Pancreas (tissue), 10 donors: ENCODE measurements at regions not wholly inside any gene's neighbourhood (a gene's known extent, or its start where the extent isn't known, plus 50 kb on each side); places are given as distances from the start of the nearest gene placed in this dataset.

Experiments used
- ATAC-seq, 4 donors: fragments of 200-7000 bp; cut with Tn5 transposase; one replicate each; pipeline versions ENCODE4 v1.8.0 to v1.9.1; 2020; ENCODE audit warnings: mild to moderate bottlenecking in 4 of 4, moderate library complexity in 4 of 4
- DNase-seq, 6 donors: peaks; one replicate each; pipeline ENCODE4 v3.0.0-alpha.2; 2020
- FAIRE-seq: peaks from 2 replicates; lab custom pipeline; 2012; peaks lifted over from hg19 to GRCh38; lab: Jason Lieb, UNC
- H3K27ac ChIP-seq, 4 donors: fragments of 200-600 bp; sonication (generic); 1 replicate in 3 of 4; 2 replicates in 1 of 4; pipeline versions ENCODE4 v1.5.0 to v1.8.0; 2020
- H3K27me3 ChIP-seq, 4 donors: fragments of 200-600 bp; one replicate each; pipeline ENCODE4 v1.8.0; 2021
- H3K36me3 ChIP-seq, 3 donors: fragments of 200-600 bp; sonication (generic) in 1 of 3; one replicate each; pipeline versions ENCODE4 v1.5.0 to v1.8.0; 2020 to 2021
- H3K4me1 ChIP-seq, 3 donors: fragments of 200-600 bp; one replicate each; pipeline ENCODE4 v1.8.0; 2021
- H3K4me3 ChIP-seq, 4 donors: fragments of 200-600 bp; sonication (generic) in 2 of 4; one replicate each; pipeline versions ENCODE4 v1.5.0 to v1.8.0; 2020 to 2021
- H3K9me3 ChIP-seq, 4 donors: fragments of 200-600 bp; one replicate each; pipeline ENCODE4 v1.8.0; 2021
- CTCF ChIP-seq, 4 donors: fragments of 200-600 bp; sonication (generic) in 3 of 4; IDR thresholded peaks; one replicate each; pipeline versions ENCODE4 v1.5.0 to v1.8.0; 2021; ENCODE audit warnings: antibody characterized with exemption in 4 of 4
- WGBS, 2 donors: extraction: QIAGEN DNeasy Blood & Tissue Kit; methylation state at CpG; one replicate each; pipeline ENCODE4 v1.1.7; 2013; 5-methylcytosine and 5-hydroxymethylcytosine counted together
- intact Hi-C, 3 donors: fragments of 100-400 bp; cut with DNase I; formaldehyde crosslinking; loops; one replicate each; pipeline versions ENCODE4 v1.11.1 to v1.14.2; 2022
- donor health status: healthy with polysubstance abuse.
- donor health status: DM: no; HTN: no; CAD: no; lungs with moderate emphysema.
- donor health status: DM: no; HTN: no; CAD: no.
- donor health status: control.
- donor health status: control.
- donor health status: Bipolar disorder and iron deficiency.
- donor health status: DM: yes; HTN: yes; CAD: no.
- donor health status: DM: no; HTN: no; CAD: no.
- donor health status: DM: no; HTN: no; CAD: no.
- donor health status: DM: yes; HTN: yes; CAD: no.

GRCh38 chr4:101660607-101661006 lies 129.9 kb upstream of the BANK1 start:
- intact Hi-C loops, result no loop called here
- H3K4me1 ChIP-seq, result no peaks in the 10 kb centered on the region

GRCh38 chr4:101655857-101656256 lies 134.7 kb upstream of the BANK1 start:
- 76 to 93% methylated on average over 1 of the region's 1 CpG for WGBS, 2 donors
- no peak overlapping the region for H3K27ac ChIP-seq
- H3K9me3 ChIP-seq, result no peaks in the 10 kb centered on the region
- ATAC-seq (no peak), DNase-seq (no peak), FAIRE-seq (no peak)
- intact Hi-C loops, result no loop called here
- no peaks in the 10 kb centered on the region for H3K36me3 ChIP-seq
- no peaks in the 10 kb centered on the region for H3K4me1 ChIP-seq
- no peak for TF ChIP-seq CTCF (IDR thresholded peaks at IDR 0.05)
- no peaks in the 10 kb centered on the region for H3K27me3 ChIP-seq
- H3K4me3 ChIP-seq, result no peak overlapping the region

More at GRCh38 chr4:101660607-101661006, 129.9 kb upstream of the BANK1 start:
- WGBS, 2 donors, result 0 to 27% methylated on average over 1 of the region's 1 CpG
- no peaks in the 10 kb centered on the region for H3K27me3 ChIP-seq
- no peak for DNase-seq
- no peak for TF ChIP-seq CTCF (IDR thresholded peaks at IDR 0.05)
- H3K36me3 ChIP-seq, result no peaks in the 10 kb centered on the region
- H3K27ac ChIP-seq, result no peak overlapping the region
- FAIRE-seq, result no peak
- H3K4me3 ChIP-seq, result no peak overlapping the region
- ATAC-seq, result no peak
- no peaks in the 10 kb centered on the region for H3K9me3 ChIP-seq

GRCh38 chr4:101655005-101655404 lies 135.5 kb upstream of the BANK1 start:
- intact Hi-C loops, result no loop called here
- H3K36me3 ChIP-seq, result no peaks in the 10 kb centered on the region
- no peak overlapping the region for H3K4me3 ChIP-seq
- H3K4me1 ChIP-seq, result no peaks in the 10 kb centered on the region
- H3K27ac ChIP-seq, result no peak overlapping the region
- 67 to 70% methylated on average over 2 of the region's 2 CpGs for WGBS, 2 donors
- H3K9me3 ChIP-seq, result no peaks in the 10 kb centered on the region
- FAIRE-seq (no peak), ATAC-seq (no peak), DNase-seq (no peak)
- TF ChIP-seq CTCF (IDR thresholded peaks at IDR 0.05), result no peak
- no peaks in the 10 kb centered on the region for H3K27me3 ChIP-seq

- FAIRE-seq (no peak), DNase-seq (no peak), ATAC-seq (no peak)
- no peak for TF ChIP-seq CTCF (IDR thresholded peaks at IDR 0.05)
- intact Hi-C loops, result no loop called here
- 31 to 48% methylated on average over 3 of the region's 3 CpGs for WGBS, 2 donors
- Histone ChIP-seq H3K27me3 (no peaks in the 10 kb centered on the region), H3K27ac (no peak overlapping the region), H3K36me3 (no peaks in the 10 kb centered on the region), H3K9me3 (no peaks in the 10 kb centered on the region), H3K4me1 (no peaks in the 10 kb centered on the region), H3K4me3 (no peak overlapping the region)
These were observed 138.8 kb upstream of the BANK1 start for GRCh38 chr4:101651778-101652177.

GRCh38 chr4:101649790-101650515 lies 140.6 kb upstream of the BANK1 start:
- Histone ChIP-seq H3K27me3 (no peaks in the 10 kb centered on the region), H3K4me3 (no peak overlapping the region), H3K4me1 (no peaks in the 10 kb centered on the region), H3K36me3 (no peaks in the 10 kb centered on the region), H3K27ac (no peak overlapping the region), H3K9me3 (no peaks in the 10 kb centered on the region)
- intact Hi-C loops, result no loop called here
- no peak for DNase-seq
- WGBS, 2 donors, result 71 to 81% methylated on average over 3 of the region's 3 CpGs
- peak in 1 of 4 donors; percentile 50 for ATAC-seq
- no peak for TF ChIP-seq CTCF (IDR thresholded peaks at IDR 0.05)
- FAIRE-seq, result no peak
